OCI-LY7 (cell line): ENCODE measurements at regions not wholly inside any gene's neighbourhood (a gene's known extent, or its start where the extent isn't known, plus 50 kb on each side); places are given as distances from the start of the nearest gene placed in this dataset.
"Not testable (repeated sequence)": the region's sequence is repeated elsewhere in the genome, so short reads cannot be mapped to it uniquely, and the experiment has no call there.

Experiments
- BruUV-seq: library from RNA; stranded (reverse); fragments of 400-500 nt; replicated peaks from 2 replicates; lab custom pipeline; 2021; lab: Mats Ljungman, UMichigan
- CTCF ChIA-PET: fragments of 300-600 bp; sonication (Branson Sonifier 250); formaldehyde crosslinking; loops from one replicate; lab custom pipeline; 2022; ENCODE audit warnings: antibody characterized with exemption; ENCODE audit not compliant: unreplicated experiment; lab: Charles Lee
- POLR2A ChIA-PET: fragments of 300-600 bp; sonication (Branson Sonifier 250); formaldehyde crosslinking; loops from one replicate; lab custom pipeline; 2022; ENCODE audit warnings: antibody characterized with exemption; lab: Charles Lee
- DNase-seq: peaks from one replicate; pipeline ENCODE4 v3.0.0-alpha.2; 2015; ENCODE audit warnings: low spot score
- H2AFZ ChIP-seq: fragments of 200-600 bp; sonication (generic), shearing (Covaris generic); 2 replicates; pipeline ENCODE4 v1.6.1; 2014; ENCODE audit warnings: mild to moderate bottlenecking, antibody characterized with exemption, low read length, moderate library complexity
- H3K27ac ChIP-seq: fragments of 200-600 bp; sonication (generic); 2 replicates; pipeline ENCODE4 v1.5.1; 2014; ENCODE audit warnings: mixed run types, low read depth, mild to moderate bottlenecking, moderate library complexity, low read length, inconsistent platforms; ENCODE audit not compliant: poor library complexity, severe bottlenecking
- H3K36me3 ChIP-seq: fragments of 200-600 bp; sonication (generic); 2 replicates; pipeline ENCODE4 v1.6.1; 2014; ENCODE audit warnings: mild to moderate bottlenecking, antibody characterized with exemption, low read length, moderate library complexity, mixed read lengths; ENCODE audit not compliant: insufficient read depth
- H3K4me1 ChIP-seq: fragments of 200-600 bp; sonication (generic); 2 replicates; pipeline ENCODE4 v1.5.1; 2014; ENCODE audit warnings: mild to moderate bottlenecking, low read length; ENCODE audit not compliant: insufficient read depth, poor library complexity, severe bottlenecking
- H3K4me2 ChIP-seq: fragments of 200-600 bp; sonication (generic); 2 replicates; pipeline ENCODE4 v1.6.1; 2014; ENCODE audit warnings: mild to moderate bottlenecking, low read length
- H3K4me3 ChIP-seq: fragments of 200-600 bp; sonication (generic); 2 replicates; pipeline ENCODE4 v1.5.1; 2014; ENCODE audit warnings: mild to moderate bottlenecking, low read depth, low read length; ENCODE audit not compliant: poor library complexity, severe bottlenecking
- H3K79me2 ChIP-seq: fragments of 200-600 bp; sonication (generic); 2 replicates; pipeline ENCODE4 v1.6.1; 2016; ENCODE audit warnings: low read depth, mild to moderate bottlenecking, low read length, moderate library complexity, mixed read lengths; ENCODE audit not compliant: insufficient read depth
- H3K9me2 ChIP-seq: fragments of 200-600 bp; sonication (generic); 2 replicates; pipeline ENCODE4 v1.6.1; 2016; ENCODE audit warnings: mild to moderate bottlenecking, low read length, mixed read lengths; ENCODE audit not compliant: insufficient read depth
- H3K9me3 ChIP-seq: fragments of 200-600 bp; sonication (generic); 2 replicates; pipeline ENCODE4 v1.6.1; 2014; ENCODE audit warnings: mild to moderate bottlenecking, mixed run types, low read length, mixed read lengths
- H4K20me1 ChIP-seq: fragments of 200-600 bp; sonication (generic); 2 replicates; pipeline ENCODE4 v1.6.1; 2014; ENCODE audit warnings: mild to moderate bottlenecking, antibody characterized with exemption, low read length, moderate library complexity, mixed read lengths; ENCODE audit not compliant: insufficient read depth
- intact Hi-C: fragments of 100-400 bp; cut with micrococcal nuclease; formaldehyde crosslinking; loops from one replicate; pipeline ENCODE4 v1.10.0; 2022; ENCODE audit not compliant: unreplicated experiment

DNA sequence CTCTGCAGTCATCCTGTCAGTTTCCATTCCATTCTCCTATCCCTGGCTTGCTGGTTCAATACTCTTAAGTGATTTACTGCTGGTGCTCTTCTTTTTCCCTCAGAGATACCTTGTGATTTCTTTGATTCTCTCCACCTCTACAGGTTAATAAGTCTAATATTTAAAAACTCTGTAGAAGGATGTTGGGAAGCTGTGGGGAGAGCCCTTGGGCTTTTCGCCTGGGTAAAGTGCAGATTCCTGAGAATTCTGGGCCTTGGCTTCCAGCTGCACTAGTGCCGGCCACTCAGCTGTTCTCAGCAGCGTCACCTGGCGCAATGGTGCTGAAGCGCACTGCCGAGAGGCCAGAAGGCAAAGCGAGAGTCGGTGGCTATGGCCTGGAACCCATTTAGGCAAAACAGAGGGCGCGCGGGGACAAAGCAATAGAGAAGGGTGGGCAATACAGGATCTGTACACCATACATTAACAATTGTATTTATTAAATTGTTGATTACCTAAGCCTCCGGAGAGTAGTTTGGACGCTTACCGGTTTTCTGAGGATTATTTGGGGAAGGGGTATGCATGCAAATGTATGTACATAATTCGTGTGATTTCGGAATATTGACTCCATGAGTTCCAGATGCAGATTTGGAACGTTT is 130.3 kb downstream of the PPIAL4A start:
- H3K9me2 ChIP-seq, intact Hi-C loops, H3K4me3 ChIP-seq, H3K36me3 ChIP-seq, CTCF ChIA-PET, DNase-seq, H4K20me1 ChIP-seq, H3K79me2 ChIP-seq, H3K4me1 ChIP-seq, H3K4me2 ChIP-seq, H3K27ac ChIP-seq, H2AFZ ChIP-seq, POLR2A ChIA-PET, H3K9me3 ChIP-seq, BruUV-seq: not testable (repeated sequence)

DNA sequence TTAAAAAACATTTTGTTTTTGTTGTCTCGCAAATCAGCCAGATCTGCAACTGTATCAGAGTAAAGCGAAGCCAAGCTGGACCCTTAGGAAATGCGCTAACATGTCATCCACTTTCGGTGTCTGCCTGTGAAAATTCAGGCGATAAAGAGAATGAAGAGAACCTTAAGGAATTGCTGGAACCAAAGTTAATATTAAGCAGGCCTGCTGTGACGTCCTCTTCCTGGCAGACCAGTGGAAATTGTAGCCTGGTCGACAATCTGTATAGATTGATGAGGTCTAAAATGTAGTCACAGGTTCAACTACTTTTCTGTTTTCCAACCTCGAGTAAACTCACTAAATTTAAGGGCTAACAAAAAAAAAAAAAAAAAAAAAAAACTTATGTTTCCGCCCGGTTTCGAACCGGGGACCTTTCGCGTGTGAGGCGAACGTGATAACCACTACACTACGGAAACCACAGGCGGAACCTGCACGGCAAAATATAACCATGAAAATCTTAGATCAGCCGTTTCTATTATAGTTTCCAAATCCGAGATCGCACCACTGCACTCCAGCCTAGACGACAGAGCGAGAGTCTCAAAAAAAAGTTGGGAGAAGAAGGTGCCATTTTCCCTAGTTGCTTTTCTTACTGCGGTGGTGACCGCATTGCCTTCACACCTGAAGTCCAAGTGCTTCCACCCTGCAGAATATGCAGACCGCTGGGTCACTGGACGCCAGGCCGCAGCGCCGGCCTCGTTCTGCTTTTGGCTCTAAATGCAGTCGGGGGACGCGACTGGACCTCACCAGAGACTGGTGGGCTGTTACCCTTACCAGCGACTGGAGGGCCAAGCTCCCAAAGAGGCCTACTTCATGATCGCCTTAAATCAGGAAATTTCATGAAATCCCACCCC is 131.0 kb downstream of the PPIAL4A start:
- POLR2A ChIA-PET, H2AFZ ChIP-seq, H3K9me2 ChIP-seq, H3K4me1 ChIP-seq, H3K27ac ChIP-seq, BruUV-seq, H3K4me3 ChIP-seq, H3K4me2 ChIP-seq, CTCF ChIA-PET, H3K36me3 ChIP-seq, H3K79me2 ChIP-seq, H3K9me3 ChIP-seq, H4K20me1 ChIP-seq, intact Hi-C loops: not testable (repeated sequence)
- DNase-seq, result peak; percentile 30

DNA sequence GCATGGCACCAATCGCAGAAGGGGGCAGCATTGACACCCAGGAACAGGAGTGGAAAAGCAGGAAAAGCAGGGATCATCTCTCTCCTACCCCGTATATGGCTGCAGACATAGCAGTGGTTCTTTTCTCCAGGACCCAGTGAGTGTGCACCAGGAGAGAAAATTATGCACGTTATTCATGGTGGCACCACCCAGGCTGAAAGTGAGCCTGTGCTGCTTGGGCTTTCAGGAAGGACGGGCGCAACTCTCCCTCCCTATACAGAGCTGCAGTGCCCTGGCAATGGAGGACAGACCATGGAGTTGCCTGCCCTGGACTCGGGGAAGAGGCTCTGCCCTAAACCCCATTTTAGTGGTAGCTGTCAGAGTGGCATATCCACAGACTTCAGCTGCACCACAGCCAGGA is 132.1 kb downstream of the PPIAL4A start:
- H3K27ac ChIP-seq, BruUV-seq, DNase-seq, H3K4me3 ChIP-seq, POLR2A ChIA-PET, H3K9me3 ChIP-seq, H3K4me2 ChIP-seq, H3K9me2 ChIP-seq, H3K36me3 ChIP-seq, intact Hi-C loops, CTCF ChIA-PET, H2AFZ ChIP-seq, H4K20me1 ChIP-seq, H3K4me1 ChIP-seq, H3K79me2 ChIP-seq: not testable (repeated sequence)

DNA sequence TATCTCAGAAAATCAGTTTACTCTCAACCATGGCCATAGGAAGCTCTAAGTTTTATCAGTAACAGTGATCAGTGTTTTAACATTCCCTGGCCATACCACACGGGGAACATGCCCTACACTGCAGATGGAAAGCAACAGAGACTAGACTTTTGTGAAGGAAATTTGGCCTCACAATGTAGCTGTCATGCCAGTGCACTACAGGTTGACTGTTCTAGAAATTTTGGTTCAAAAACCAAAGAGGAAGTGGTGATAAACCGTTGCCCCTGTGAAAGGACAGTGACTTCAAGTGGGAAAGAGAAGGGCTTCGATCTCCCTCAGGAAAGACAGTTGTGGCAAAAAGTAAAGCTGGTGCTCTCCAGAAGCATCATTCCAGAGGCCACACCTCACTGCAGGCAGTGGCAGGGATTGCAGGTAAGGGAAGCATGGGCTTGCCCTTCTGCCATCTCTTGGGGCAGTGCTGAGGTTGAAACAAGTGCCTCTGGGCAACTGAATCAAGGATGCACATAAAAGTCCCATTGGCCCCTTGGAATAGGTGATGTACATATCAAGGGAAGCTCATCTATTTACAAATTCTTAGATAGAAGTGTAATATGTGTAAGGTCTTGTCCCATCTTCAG is 143.4 kb downstream of the PPIAL4A start:
- H4K20me1 ChIP-seq, DNase-seq, H3K36me3 ChIP-seq, H3K9me2 ChIP-seq, H3K9me3 ChIP-seq, intact Hi-C loops, H2AFZ ChIP-seq, H3K27ac ChIP-seq, BruUV-seq, H3K4me3 ChIP-seq, H3K4me2 ChIP-seq, H3K79me2 ChIP-seq, H3K4me1 ChIP-seq, POLR2A ChIA-PET, CTCF ChIA-PET: not testable (repeated sequence)

DNA sequence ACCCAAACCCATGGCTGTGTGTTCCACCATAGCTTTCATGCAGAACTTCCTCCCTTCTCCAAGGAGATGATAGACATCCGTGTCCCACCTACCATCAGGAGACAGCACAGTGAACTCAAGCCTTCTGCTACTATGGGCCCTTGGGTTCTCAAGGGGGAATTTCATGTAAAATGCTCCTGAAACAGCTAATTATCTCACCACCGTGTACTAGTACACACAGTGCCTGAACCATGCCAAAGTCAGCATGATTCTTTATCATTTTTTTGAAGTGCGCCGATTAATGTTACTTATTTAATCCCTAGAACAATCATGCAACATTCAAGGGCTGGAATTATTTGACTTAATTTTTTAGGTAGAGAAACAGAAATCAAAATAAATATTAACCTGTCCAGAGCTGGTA is 147.2 kb downstream of the PPIAL4A start:
- H3K36me3 ChIP-seq, H3K9me3 ChIP-seq, DNase-seq, H3K79me2 ChIP-seq, H4K20me1 ChIP-seq, H3K4me3 ChIP-seq, H3K4me1 ChIP-seq, intact Hi-C loops, H3K4me2 ChIP-seq, H3K9me2 ChIP-seq, CTCF ChIA-PET, H3K27ac ChIP-seq, BruUV-seq, POLR2A ChIA-PET, H2AFZ ChIP-seq: not testable (repeated sequence)

DNA sequence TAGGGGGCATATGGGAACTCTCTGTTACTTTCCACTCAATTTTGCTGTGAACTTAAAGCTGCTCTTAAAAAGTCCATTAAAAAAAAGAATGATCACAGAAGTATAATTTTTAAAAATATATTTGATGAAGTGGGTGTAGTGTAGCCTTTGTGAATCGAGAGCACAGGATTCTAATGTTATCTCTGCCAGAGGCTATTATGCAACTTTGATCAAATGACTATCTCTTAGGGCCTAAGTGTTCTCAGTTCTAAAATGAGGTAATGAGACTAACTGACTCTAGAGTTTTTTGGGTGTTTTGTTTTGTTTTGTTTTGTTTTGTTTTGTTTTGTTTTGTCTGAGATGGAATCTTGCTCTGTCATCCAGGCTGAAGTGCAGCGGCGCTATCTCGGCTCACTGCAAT is 143.2 kb downstream of the FAM72B start:
- H3K36me3 ChIP-seq, POLR2A ChIA-PET, H3K79me2 ChIP-seq, intact Hi-C loops, BruUV-seq, H3K27ac ChIP-seq, H3K4me3 ChIP-seq, DNase-seq, CTCF ChIA-PET, H3K9me2 ChIP-seq, H2AFZ ChIP-seq, H3K4me2 ChIP-seq, H4K20me1 ChIP-seq, H3K4me1 ChIP-seq, H3K9me3 ChIP-seq: not testable (repeated sequence)
